H1 (cell line): ENCODE measurements at regions not wholly inside any gene's neighbourhood (a gene's known extent, or its start where the extent isn't known, plus 50 kb on each side); places are given as distances from the start of the nearest gene placed in this dataset.

Experiments
- CTCF ChIA-PET: fragments of 300-600 bp; sonication (Branson Sonifier 250); formaldehyde crosslinking; loops from one replicate; lab custom pipeline; 2021; ENCODE audit not compliant: partially characterized antibody; lab: Charles Lee
- POLR2A ChIA-PET: fragments of 300-600 bp; sonication (Branson Sonifier 250); formaldehyde crosslinking; loops from one replicate; lab custom pipeline; 2021; ENCODE audit warnings: inconsistent platforms; ENCODE audit not compliant: partially characterized antibody; lab: Charles Lee
- DNase-seq, 2 experiments: peaks; one replicate each; pipeline versions ENCODE4 v3.0.0 to v3.0.0-alpha.2; 2010 to 2022; ENCODE audit warnings: low spot score in 2 of 2, low read depth in 1 of 2, mixed read lengths in 1 of 2
- FAIRE-seq: peaks from 2 replicates; lab custom pipeline; 2011; peaks lifted over from hg19 to GRCh38; lab: Jason Lieb, UNC
- H2AFZ ChIP-seq: 2 replicates; pipeline ENCODE4 v1.8.1; 2012; ENCODE audit warnings: low read length, inconsistent platforms
- H2AK5ac ChIP-seq: 2 replicates; pipeline ENCODE4 v1.6.1; 2013; ENCODE audit warnings: low read depth, low read length
- H2BK120ac ChIP-seq: replicated peaks from 2 replicates; pipeline ENCODE3; 2013; ENCODE audit warnings: low read depth, low read length, inconsistent platforms
- H2BK12ac ChIP-seq: 2 replicates; pipeline ENCODE4 v1.6.1; 2013; ENCODE audit warnings: low read depth, low read length
- H2BK15ac ChIP-seq: 2 replicates; pipeline ENCODE4 v1.6.1; 2013; ENCODE audit warnings: low read length
- H2BK20ac ChIP-seq: 2 replicates; pipeline ENCODE4 v1.6.1; 2013; ENCODE audit warnings: low read length
- H2BK5ac ChIP-seq: 2 replicates; pipeline ENCODE4 v1.6.1; 2013; ENCODE audit warnings: low read depth, low read length
- H3K14ac ChIP-seq: 2 replicates; pipeline ENCODE4 v1.6.1; 2013; ENCODE audit warnings: inconsistent platforms; ENCODE audit not compliant: insufficient read length
- H3K18ac ChIP-seq: 2 replicates; pipeline ENCODE4 v1.6.1; 2013; ENCODE audit warnings: low read length; ENCODE audit errors: extremely low read depth
- H3K23ac ChIP-seq: 2 replicates; pipeline ENCODE4 v1.6.1; 2013; ENCODE audit warnings: inconsistent platforms; ENCODE audit not compliant: insufficient read length
- H3K23me2 ChIP-seq: 2 replicates; pipeline ENCODE4 v1.6.1; 2013; ENCODE audit warnings: low read depth, low read length
- H3K27ac ChIP-seq: 2 replicates; pipeline ENCODE4 v1.6.1; 2011; ENCODE audit warnings: low read depth, low read length, inconsistent platforms
- H3K27me3 ChIP-seq, 4 experiments: replicated peaks in 1 of 4; 1 replicate in 1 of 4; 2 replicates in 3 of 4; pipeline versions ENCODE4 v1.6.1 to v1.8.1; 2011 to 2013; ENCODE audit warnings: low read length in 3 of 4, mild to moderate bottlenecking in 3 of 4, inconsistent platforms in 2 of 4, mixed read lengths in 2 of 4, moderate library complexity in 1 of 4; ENCODE audit not compliant: control insufficient read depth in 3 of 4, insufficient read depth in 3 of 4; ENCODE audit errors: extremely low read depth in 1 of 4
- H3K36me3 ChIP-seq, 4 experiments: 2 replicates each; pipeline versions ENCODE4 v1.6.1 to v1.8.1; 2011 to 2013; ENCODE audit warnings: mild to moderate bottlenecking in 4 of 4, low read length in 3 of 4, moderate library complexity in 2 of 4, control low read depth in 1 of 4, inconsistent platforms in 1 of 4; ENCODE audit not compliant: insufficient read depth in 4 of 4, control insufficient read depth in 2 of 4
- H3K4ac ChIP-seq: replicated peaks from 2 replicates; pipeline ENCODE3; 2013; ENCODE audit warnings: low read length, low read depth, mixed read lengths, inconsistent platforms; ENCODE audit not compliant: insufficient read length
- H3K4me1 ChIP-seq, 4 experiments: replicated peaks in 1 of 4; 1 replicate in 1 of 4; 2 replicates in 3 of 4; pipeline versions ENCODE4 v1.6.1 to v1.8.1; 2011 to 2013; ENCODE audit warnings: low read length in 3 of 4, inconsistent platforms in 2 of 4, mixed read lengths in 1 of 4; ENCODE audit not compliant: insufficient read depth in 4 of 4, control insufficient read depth in 3 of 4
- H3K4me2 ChIP-seq, 2 experiments: 2 replicates each; pipeline versions ENCODE4 v1.6.1 to v1.8.1; 2011 to 2013; ENCODE audit warnings: low read depth in 2 of 2, low read length in 2 of 2, control low read depth in 1 of 2, inconsistent platforms in 1 of 2, mild to moderate bottlenecking in 1 of 2; ENCODE audit not compliant: insufficient read depth in 1 of 2
- H3K4me3 ChIP-seq, 4 experiments: fragments of 200-600, 300-600 bp in 1 of 4; sonication (generic), shearing (Covaris generic), sonication (Bioruptor Twin) in 1 of 4; 2 replicates each; pipeline versions ENCODE4 v1.5.1 to v1.8.1; 2011 to 2016; ENCODE audit warnings: low read length in 4 of 4, low read depth in 3 of 4, control low read depth in 2 of 4, inconsistent platforms in 2 of 4, mild to moderate bottlenecking in 2 of 4, mixed read lengths in 1 of 4, moderate library complexity in 1 of 4; ENCODE audit not compliant: insufficient read depth in 2 of 4; ENCODE audit errors: extremely low read depth in 1 of 4
- H3K56ac ChIP-seq: replicated peaks from 2 replicates; pipeline ENCODE3; 2013; ENCODE audit warnings: low read depth, mild to moderate bottlenecking, mixed read lengths, low read length, inconsistent platforms; ENCODE audit not compliant: insufficient read length
- H3K79me1 ChIP-seq: 2 replicates; pipeline ENCODE4 v1.6.1; 2013; ENCODE audit warnings: low read depth, low read length, control low read depth
- H3K79me2 ChIP-seq, 2 experiments: 2 replicates each; pipeline versions ENCODE4 v1.6.1 to v1.8.1; 2012 to 2013; ENCODE audit warnings: low read length in 2 of 2, mild to moderate bottlenecking in 2 of 2, inconsistent platforms in 1 of 2; ENCODE audit not compliant: insufficient read depth in 2 of 2, control insufficient read depth in 1 of 2
- H3K9ac ChIP-seq, 4 experiments: replicated peaks in 1 of 4; 1 replicate in 1 of 4; 2 replicates in 3 of 4; pipeline versions ENCODE4 v1.6.1 to v1.8.1; 2011 to 2013; ENCODE audit warnings: low read depth in 3 of 4, low read length in 3 of 4, control low read depth in 2 of 4, mild to moderate bottlenecking in 2 of 4, moderate library complexity in 2 of 4, inconsistent platforms in 1 of 4; ENCODE audit errors: extremely low read depth in 1 of 4
- H3K9me3 ChIP-seq, 2 experiments: 2 replicates each; pipeline versions ENCODE4 v1.6.1 to v1.8.1; 2012 to 2013; ENCODE audit warnings: mild to moderate bottlenecking in 2 of 2, moderate library complexity in 2 of 2, control low read depth in 1 of 2, inconsistent platforms in 1 of 2, low read depth in 1 of 2, low read length in 1 of 2, mixed read lengths in 1 of 2; ENCODE audit not compliant: insufficient read depth in 2 of 2
- H4K20me1 ChIP-seq, 2 experiments: replicated peaks in 1 of 2; 2 replicates each; pipeline versions ENCODE3 to v1.8.1; 2011 to 2013; ENCODE audit warnings: inconsistent platforms in 2 of 2, low read length in 2 of 2, mild to moderate bottlenecking in 1 of 2; ENCODE audit not compliant: insufficient read depth in 2 of 2, control insufficient read depth in 1 of 2
- H4K5ac ChIP-seq: 2 replicates; pipeline ENCODE4 v1.6.1; 2013; ENCODE audit warnings: low read length, low read depth, mixed read lengths, inconsistent platforms; ENCODE audit not compliant: insufficient read length
- H4K8ac ChIP-seq: 2 replicates; pipeline ENCODE4 v1.8.0; 2013; ENCODE audit warnings: mild to moderate bottlenecking, moderate library complexity, low read length, inconsistent platforms; ENCODE audit not compliant: insufficient read depth; ENCODE audit errors: extremely low read depth
- H4K91ac ChIP-seq: replicated peaks from 2 replicates; pipeline ENCODE3; 2013; ENCODE audit warnings: low read length, mixed read lengths, inconsistent platforms; ENCODE audit not compliant: insufficient read length
- CHD1 ChIP-seq: IDR thresholded peaks from 2 replicates; pipeline ENCODE4 v1.6.1; 2012; ENCODE audit warnings: low read depth, low read length, improper control_type of control experiment
- FOSL1 ChIP-seq: IDR thresholded peaks from 2 replicates; pipeline ENCODE4 v1.6.1; 2011; ENCODE audit warnings: mild to moderate bottlenecking, low read depth, low read length, moderate library complexity; ENCODE audit not compliant: insufficient read depth
- GABPA ChIP-seq: IDR thresholded peaks from 2 replicates; pipeline ENCODE4 v1.6.1; 2011; ENCODE audit warnings: mild to moderate bottlenecking, low read length, moderate library complexity, borderline replicate concordance; ENCODE audit not compliant: insufficient read depth
- HDAC6 ChIP-seq: IDR thresholded peaks from one replicate; pipeline ENCODE4 v1.7.1; 2012; ENCODE audit warnings: low read depth, mild to moderate bottlenecking, inconsistent platforms, low read length, moderate library complexity
- JUN ChIP-seq: IDR thresholded peaks from 2 replicates; pipeline ENCODE4 v1.6.1; 2011; ENCODE audit warnings: low read depth, mild to moderate bottlenecking, improper control_type of control experiment, low read length
- KDM4A ChIP-seq: IDR thresholded peaks from one replicate; pipeline ENCODE4 v1.7.1; 2012; ENCODE audit warnings: low read depth, mild to moderate bottlenecking, moderate library complexity, low read length, inconsistent platforms; ENCODE audit not compliant: severe bottlenecking
- SIRT6 ChIP-seq: IDR thresholded peaks from one replicate; pipeline ENCODE4 v1.7.1; 2012; ENCODE audit warnings: low read length, inconsistent platforms
- SIX5 ChIP-seq: IDR thresholded peaks from 2 replicates; pipeline ENCODE4 v1.6.1; 2011; ENCODE audit warnings: mild to moderate bottlenecking, low read depth, low read length
- SRF ChIP-seq: IDR thresholded peaks from 2 replicates; pipeline ENCODE4 v1.6.1; 2011; ENCODE audit warnings: mild to moderate bottlenecking, low read depth, low read length, moderate library complexity
- TCF12 ChIP-seq: IDR thresholded peaks from 2 replicates; pipeline ENCODE4 v1.6.1; 2011; ENCODE audit warnings: low read depth, mild to moderate bottlenecking, low read length
- YY1 ChIP-seq: IDR thresholded peaks from 2 replicates; pipeline ENCODE4 v1.6.1; 2011; ENCODE audit warnings: low read depth, mild to moderate bottlenecking, low read length
- TF ChIP-seq, protein P1 (sequence below): IDR thresholded peaks from 2 replicates; pipeline ENCODE4 v1.6.1; 2012; ENCODE audit warnings: inconsistent platforms
- TF ChIP-seq, protein P2 (sequence below): IDR thresholded peaks from 2 replicates; pipeline ENCODE4 v1.6.1; 2012; ENCODE audit warnings: low read length, inconsistent platforms

DNA sequence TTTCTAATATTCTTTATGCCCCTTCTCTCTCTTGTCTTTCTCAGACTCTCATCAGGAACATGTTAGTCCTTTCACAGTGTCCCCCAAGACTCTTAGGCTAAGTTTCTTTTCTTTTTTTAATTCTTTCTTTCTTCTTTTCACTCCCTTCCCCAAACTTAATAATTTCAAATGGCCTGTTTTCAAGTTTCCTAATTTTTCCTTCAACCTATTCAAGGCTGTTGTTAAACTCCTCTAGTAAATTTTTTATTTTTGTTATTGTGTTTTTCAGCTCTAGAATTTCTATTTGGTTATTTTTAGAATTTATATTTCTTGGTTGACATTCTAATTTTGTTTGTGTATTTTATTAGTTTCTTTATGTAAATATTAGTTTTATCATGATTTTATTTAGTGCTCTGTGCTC lies 236.6 kb upstream of the GYPC start:
- Histone ChIP-seq H2BK120ac (no peak overlapping the region), H3K4me2 (no peak overlapping the region), H2AK5ac (no peak overlapping the region), H3K18ac (no peak overlapping the region), H2BK5ac (no peak overlapping the region), H3K23ac (no peak overlapping the region), H3K79me2 (no peaks in the 10 kb centered on the region), H4K8ac (no peak overlapping the region), H4K20me1 (no peaks in the 10 kb centered on the region), H3K23me2 (no peaks in the 10 kb centered on the region)
- POLR2A ChIA-PET, result no interaction called here
- TF ChIP-seq HDAC6 (no peak), TCF12 (no peak), SRF (no peak), CHD1 (no peak), GABPA (no peak), JUN (no peak), YY1 (no peak), KDM4A (no peak), SIRT6 (no peak), FOSL1 (no peak), SIX5 (no peak)
- TF ChIP-seq, protein P1, sequence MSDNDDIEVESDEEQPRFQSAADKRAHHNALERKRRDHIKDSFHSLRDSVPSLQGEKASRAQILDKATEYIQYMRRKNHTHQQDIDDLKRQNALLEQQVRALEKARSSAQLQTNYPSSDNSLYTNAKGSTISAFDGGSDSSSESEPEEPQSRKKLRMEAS, result no peak
- TF ChIP-seq, protein P2, sequence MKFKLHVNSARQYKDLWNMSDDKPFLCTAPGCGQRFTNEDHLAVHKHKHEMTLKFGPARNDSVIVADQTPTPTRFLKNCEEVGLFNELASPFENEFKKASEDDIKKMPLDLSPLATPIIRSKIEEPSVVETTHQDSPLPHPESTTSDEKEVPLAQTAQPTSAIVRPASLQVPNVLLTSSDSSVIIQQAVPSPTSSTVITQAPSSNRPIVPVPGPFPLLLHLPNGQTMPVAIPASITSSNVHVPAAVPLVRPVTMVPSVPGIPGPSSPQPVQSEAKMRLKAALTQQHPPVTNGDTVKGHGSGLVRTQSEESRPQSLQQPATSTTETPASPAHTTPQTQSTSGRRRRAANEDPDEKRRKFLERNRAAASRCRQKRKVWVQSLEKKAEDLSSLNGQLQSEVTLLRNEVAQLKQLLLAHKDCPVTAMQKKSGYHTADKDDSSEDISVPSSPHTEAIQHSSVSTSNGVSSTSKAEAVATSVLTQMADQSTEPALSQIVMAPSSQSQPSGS, result no peak
- TF ChIP-seq, all 59 proteins: peak for 0
- Histone ChIP-seq H3K56ac (no peak overlapping the region), H3K27ac (no peak overlapping the region), H2BK15ac (no peak overlapping the region), H2BK20ac (no peak overlapping the region), H3K27me3 (no peaks in the 10 kb centered on the region), H4K5ac (no peak overlapping the region), H3K4ac (no peak overlapping the region), H3K36me3 (no peaks in the 10 kb centered on the region), H3K4me3 (no peak overlapping the region), H2AFZ (no peak overlapping the region), H3K79me1 (no peaks in the 10 kb centered on the region), H3K9me3 (0 out of 4 replicates have a peak, but pooled peaks cover 0 to 3% of the 10 kb centered on the region in 2 experiments), H3K4me1 (no peaks in the 10 kb centered on the region), H3K14ac (no peak overlapping the region), H2BK12ac (no peak overlapping the region), H4K91ac (no peak overlapping the region), H3K9ac (no peak overlapping the region)
- DNase-seq (no peak), FAIRE-seq (no peak)
- CTCF ChIA-PET, result no interaction called here
